Hepatocyte (in vitro differentiated cells): ENCODE measurements at regions not wholly inside any gene's neighbourhood (a gene's known extent, or its start where the extent isn't known, plus 50 kb on each side); places are given as distances from the start of the nearest gene placed in this dataset.
A peak's percentile ranks its signal among the peaks of the same experiment; 100 is the strongest.

Source experiments
- DNase-seq: peaks from one replicate; pipeline ENCODE4 v3.0.0-alpha.2; 2016; ENCODE audit warnings: low spot score
- H2AFZ ChIP-seq: fragments of 200-600 bp; sonication (generic); 2 replicates; pipeline ENCODE4 v1.6.0; 2016; ENCODE audit warnings: antibody characterized with exemption, mild to moderate bottlenecking
- H3K27ac ChIP-seq: fragments of 200-600 bp; sonication (generic); 2 replicates; pipeline ENCODE4 v1.5.1; 2016; ENCODE audit warnings: mild to moderate bottlenecking
- H3K27me3 ChIP-seq: fragments of 200-600 bp; sonication (generic); 2 replicates; pipeline ENCODE4 v1.6.1; 2016
- H3K36me3 ChIP-seq: fragments of 200-600 bp; sonication (generic); replicated peaks from 2 replicates; pipeline ENCODE4 v1.5.1; 2016; ENCODE audit warnings: low read depth; ENCODE audit not compliant: insufficient read depth
- H3K4me1 ChIP-seq: fragments of 200-600 bp; sonication (generic); 2 replicates; pipeline ENCODE4 v1.5.1; 2016; ENCODE audit warnings: mild to moderate bottlenecking, moderate library complexity; ENCODE audit not compliant: insufficient read depth
- H3K4me2 ChIP-seq: fragments of 200-600 bp; sonication (generic); 2 replicates; pipeline ENCODE4 v1.6.0; 2016
- H3K4me3 ChIP-seq: fragments of 200-600 bp; sonication (generic); 2 replicates; pipeline ENCODE4 v1.5.1; 2016; ENCODE audit warnings: mild to moderate bottlenecking
- H3K79me2 ChIP-seq: fragments of 200-600 bp; sonication (generic); 2 replicates; pipeline ENCODE4 v1.6.0; 2017; ENCODE audit warnings: mild to moderate bottlenecking
- H3K9me2 ChIP-seq: fragments of 200-600 bp; sonication (generic); replicated peaks from 2 replicates; pipeline ENCODE4 v1.6.0; 2017; ENCODE audit warnings: mild to moderate bottlenecking; ENCODE audit not compliant: insufficient read depth
- H3K9me3 ChIP-seq: fragments of 200-600 bp; sonication (generic); 2 replicates; pipeline ENCODE4 v1.5.1; 2016; ENCODE audit warnings: low read depth, mild to moderate bottlenecking
- H4K20me1 ChIP-seq: fragments of 200-600 bp; sonication (generic); 2 replicates; pipeline ENCODE4 v1.6.0; 2016; ENCODE audit warnings: mild to moderate bottlenecking; ENCODE audit not compliant: insufficient read depth, poor library complexity, severe bottlenecking
- EZH2 ChIP-seq: fragments of 200-600 bp; sonication (generic); IDR thresholded peaks from 2 replicates; pipeline ENCODE4 v1.6.1; 2016; ENCODE audit warnings: antibody characterized with exemption, mild to moderate bottlenecking, borderline replicate concordance
- EZH2phosphoT487 ChIP-seq: fragments of 200-600 bp; sonication (generic); IDR thresholded peaks from one replicate; pipeline ENCODE4 v1.6.1; 2018; ENCODE audit warnings: antibody characterized with exemption, mild to moderate bottlenecking, low read depth, moderate library complexity; ENCODE audit not compliant: unreplicated experiment, severe bottlenecking
- WGBS: methylation state at CpG from one replicate; pipeline ENCODE4 v1.1.6; 2016; ENCODE audit warnings: low lambda C conversion rate; ENCODE audit errors: missing lambda C conversion rate; 5-methylcytosine and 5-hydroxymethylcytosine counted together
- TF ChIP-seq, protein P1 (sequence below): fragments of 200-600 bp; sonication (generic); IDR thresholded peaks from 2 replicates; pipeline ENCODE4 v1.5.1; 2016; ENCODE audit warnings: antibody characterized with exemption, mild to moderate bottlenecking; ENCODE audit not compliant: poor library complexity

DNA sequence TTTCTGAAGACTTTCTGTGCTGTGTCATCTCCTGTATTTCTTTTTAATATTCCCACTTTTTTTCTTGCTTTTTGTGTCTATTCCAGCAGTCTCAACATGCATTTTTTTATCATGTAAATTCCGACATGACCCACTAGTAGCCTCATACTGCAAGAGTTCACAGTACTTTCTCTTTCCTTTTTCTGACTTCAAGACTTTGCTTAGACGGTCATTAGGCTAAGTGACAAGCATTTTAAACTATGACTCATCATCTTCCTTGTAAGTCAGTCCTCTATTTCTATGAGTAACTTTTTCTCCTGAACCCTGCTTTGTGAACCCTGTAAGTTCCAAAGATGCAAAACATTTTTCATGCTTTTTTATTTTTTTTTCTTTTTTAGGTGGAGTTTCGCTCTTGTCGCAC, 381.2 kb downstream of the TXNL1 start:
- no peaks in the 10 kb centered on the region for H4K20me1 ChIP-seq

DNA sequence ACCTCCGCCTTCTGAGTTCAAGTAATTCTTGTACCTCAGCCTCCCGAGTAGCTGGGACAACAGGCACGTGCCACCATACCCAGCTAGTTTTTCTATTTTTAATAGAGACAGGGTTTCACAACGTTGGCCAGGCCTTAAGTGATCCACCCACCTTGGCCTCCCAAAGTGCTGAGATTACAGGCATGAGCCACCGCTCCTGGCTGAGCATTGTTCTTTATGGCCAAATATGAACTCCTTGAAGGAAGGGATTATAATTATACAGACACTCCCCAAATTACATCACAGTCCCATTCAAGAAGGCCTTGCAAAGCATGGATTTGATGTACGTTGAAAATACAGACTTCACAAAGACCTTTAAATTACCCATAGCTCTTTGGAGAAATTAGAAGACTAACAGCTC, 381.7 kb downstream of the TXNL1 start:
- H3K9me2 ChIP-seq: no peaks in the 10 kb centered on the region
- H3K4me3 ChIP-seq: no peak overlapping the region
- no peak overlapping the region for H3K27ac ChIP-seq
- no peaks in the 10 kb centered on the region for H3K27me3 ChIP-seq
- no peaks in the 10 kb centered on the region for H3K4me1 ChIP-seq
- DNase-seq: no peak
- no peaks in the 10 kb centered on the region for H4K20me1 ChIP-seq
- no peaks in the 10 kb centered on the region for H3K36me3 ChIP-seq
- no peaks in the 10 kb centered on the region for H3K79me2 ChIP-seq
- H3K4me2 ChIP-seq: no peak overlapping the region
- TF ChIP-seq EZH2: no peak
- TF ChIP-seq EZH2phosphoT487: no peak
- TF ChIP-seq, protein P1, sequence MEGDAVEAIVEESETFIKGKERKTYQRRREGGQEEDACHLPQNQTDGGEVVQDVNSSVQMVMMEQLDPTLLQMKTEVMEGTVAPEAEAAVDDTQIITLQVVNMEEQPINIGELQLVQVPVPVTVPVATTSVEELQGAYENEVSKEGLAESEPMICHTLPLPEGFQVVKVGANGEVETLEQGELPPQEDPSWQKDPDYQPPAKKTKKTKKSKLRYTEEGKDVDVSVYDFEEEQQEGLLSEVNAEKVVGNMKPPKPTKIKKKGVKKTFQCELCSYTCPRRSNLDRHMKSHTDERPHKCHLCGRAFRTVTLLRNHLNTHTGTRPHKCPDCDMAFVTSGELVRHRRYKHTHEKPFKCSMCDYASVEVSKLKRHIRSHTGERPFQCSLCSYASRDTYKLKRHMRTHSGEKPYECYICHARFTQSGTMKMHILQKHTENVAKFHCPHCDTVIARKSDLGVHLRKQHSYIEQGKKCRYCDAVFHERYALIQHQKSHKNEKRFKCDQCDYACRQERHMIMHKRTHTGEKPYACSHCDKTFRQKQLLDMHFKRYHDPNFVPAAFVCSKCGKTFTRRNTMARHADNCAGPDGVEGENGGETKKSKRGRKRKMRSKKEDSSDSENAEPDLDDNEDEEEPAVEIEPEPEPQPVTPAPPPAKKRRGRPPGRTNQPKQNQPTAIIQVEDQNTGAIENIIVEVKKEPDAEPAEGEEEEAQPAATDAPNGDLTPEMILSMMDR: no peak
- H3K9me3 ChIP-seq: no peaks in the 10 kb centered on the region
- H2AFZ ChIP-seq: no peak overlapping the region
- WGBS: 93% methylated on average over 6 of the region's 6 CpGs

More for the DNA sequence above, 381.2 kb downstream of the TXNL1 start:
- Histone ChIP-seq H3K27ac (no peak overlapping the region), H2AFZ (no peak overlapping the region), H3K4me2 (no peak overlapping the region), H3K4me3 (no peak overlapping the region), H3K4me1 (no peaks in the 10 kb centered on the region), H3K9me3 (no peaks in the 10 kb centered on the region), H3K27me3 (no peaks in the 10 kb centered on the region), H3K9me2 (no peaks in the 10 kb centered on the region), H3K79me2 (no peaks in the 10 kb centered on the region), H3K36me3 (no peaks in the 10 kb centered on the region)
- WGBS: 76% methylated on average over 4 of the region's 4 CpGs
- TF ChIP-seq EZH2 (no peak), EZH2phosphoT487 (no peak)
- TF ChIP-seq, protein P1: no peak
- DNase-seq: peak; percentile 19

DNA sequence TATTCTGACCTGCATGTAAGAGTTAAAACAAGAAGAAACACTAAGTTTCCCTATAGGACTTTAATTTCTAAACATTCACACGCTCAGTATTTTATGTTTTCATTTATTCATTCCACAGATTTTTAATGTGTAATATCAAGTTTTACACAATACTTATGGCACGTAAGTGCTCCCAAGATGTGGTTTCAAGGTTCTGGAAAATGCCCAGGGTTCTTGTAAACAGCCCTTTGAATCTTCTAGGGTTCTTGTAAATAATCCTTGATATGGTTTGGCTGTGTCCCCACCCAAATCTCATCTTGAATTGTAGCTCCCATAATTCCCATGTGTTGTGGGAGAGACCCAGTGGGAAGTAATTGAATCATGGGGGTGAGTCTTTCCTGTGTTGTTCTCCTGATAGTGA, 383.0 kb downstream of the TXNL1 start:
- Histone ChIP-seq H3K9me2 (no peaks in the 10 kb centered on the region), H4K20me1 (no peaks in the 10 kb centered on the region), H2AFZ (no peak overlapping the region), H3K4me1 (no peaks in the 10 kb centered on the region), H3K36me3 (no peaks in the 10 kb centered on the region), H3K9me3 (no peaks in the 10 kb centered on the region), H3K4me3 (no peak overlapping the region), H3K27ac (no peak overlapping the region), H3K27me3 (no peaks in the 10 kb centered on the region), H3K79me2 (no peaks in the 10 kb centered on the region), H3K4me2 (no peak overlapping the region)
- WGBS: 88% methylated on average over 2 of the region's 2 CpGs
- DNase-seq: no peak
- no peak for TF ChIP-seq EZH2
- TF ChIP-seq, protein P1: no peak

DNA sequence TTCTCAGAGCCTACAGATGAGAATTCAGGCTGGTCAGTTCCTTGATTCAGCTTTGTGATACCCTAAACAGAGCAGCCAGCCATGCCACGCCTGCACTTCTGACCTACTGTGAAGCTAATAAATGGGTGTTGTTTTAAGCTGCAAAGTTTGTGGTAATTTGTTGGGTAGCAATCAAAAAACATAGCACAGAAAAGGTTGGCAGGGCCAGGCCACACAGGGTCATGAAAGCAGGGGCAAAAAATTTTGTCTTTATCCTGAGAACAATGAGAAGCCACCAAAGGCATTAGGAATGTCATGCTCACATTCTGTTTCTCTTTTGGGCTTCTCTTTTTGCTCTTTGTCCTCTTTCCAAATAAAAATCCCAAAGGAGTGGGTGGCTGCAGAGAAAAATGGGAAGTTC, 385.9 kb downstream of the TXNL1 start:
- no peak overlapping the region for H3K27ac ChIP-seq
- H4K20me1 ChIP-seq: no peaks in the 10 kb centered on the region
- no peak overlapping the region for H3K4me2 ChIP-seq
- 100% methylated on average over 1 of the region's 1 CpG for WGBS
- no peaks in the 10 kb centered on the region for H3K4me1 ChIP-seq
- H3K79me2 ChIP-seq: no peaks in the 10 kb centered on the region
- no peak overlapping the region for H2AFZ ChIP-seq
- no peak overlapping the region for H3K4me3 ChIP-seq
- no peaks in the 10 kb centered on the region for H3K36me3 ChIP-seq
- TF ChIP-seq, protein P1: no peak
- TF ChIP-seq EZH2 (no peak), EZH2phosphoT487 (no peak)
- H3K9me2 ChIP-seq: no peaks in the 10 kb centered on the region
- no peak for DNase-seq
- H3K9me3 ChIP-seq: no peaks in the 10 kb centered on the region
- no peaks in the 10 kb centered on the region for H3K27me3 ChIP-seq
